ENCODE measurements at regions not wholly inside any gene's neighbourhood (a gene's known extent, or its start where the extent isn't known, plus 50 kb on each side); places are given as distances from the start of the nearest gene placed in this dataset.

- Histone ChIP-seq H3K27me3 (no peaks in the 10 kb centered on the region), H3K9me3 (no peaks in the 10 kb centered on the region), H3K4me1 (peaks cover 0 to 5% (median 0%) of the 10 kb centered on the region in 3 donors), H3K36me3 (no peaks in the 10 kb centered on the region), H3K27ac (no peak overlapping the region), H3K4me3 (no peak overlapping the region)
- WGBS, 2 donors, result 83 to 92% methylated on average over 11 to 15 of the region's 17 CpGs
- no peak for TF ChIP-seq CTCF (IDR thresholded peaks at IDR 0.05)
- TF ChIP-seq POLR2A (IDR thresholded peaks at IDR 0.05), result no peak
- intact Hi-C loops (cut with DNase I), result no loop called here
- no peak for DNase-seq
Observed at GRCh38 chr3:171943262-171944117, 95.9 kb upstream of the FNDC3B start.

- H3K27me3 ChIP-seq, result no peaks in the 10 kb centered on the region
- no peaks in the 10 kb centered on the region for H3K36me3 ChIP-seq
- intact Hi-C loops (cut with DNase I), result no loop called here
- H3K4me3 ChIP-seq, result no peak overlapping the region
- TF ChIP-seq POLR2A (IDR thresholded peaks at IDR 0.05) (no peak), CTCF (IDR thresholded peaks at IDR 0.05) (no peak)
- no peaks in the 10 kb centered on the region for H3K9me3 ChIP-seq
- DNase-seq, result no peak
- H3K4me1 ChIP-seq, result peaks cover 0 to 5% (median 0%) of the 10 kb centered on the region in 3 donors
- 38 to 50% methylated on average over 6 of the region's 6 CpGs for WGBS, 2 donors
- H3K27ac ChIP-seq, result no peak overlapping the region
Observed at GRCh38 chr3:171944118-171945016, 95.0 kb upstream of the FNDC3B start.

- 34 to 59% methylated on average over 3 of the region's 3 CpGs for WGBS, 2 donors
- Histone ChIP-seq H3K9me3 (no peaks in the 10 kb centered on the region), H3K36me3 (no peaks in the 10 kb centered on the region), H3K4me3 (no peak overlapping the region), H3K27me3 (no peaks in the 10 kb centered on the region), H3K27ac (no peak overlapping the region), H3K4me1 (peaks cover 0 to 9% (median 4%) of the 10 kb centered on the region in 3 donors)
- intact Hi-C loops (cut with DNase I), result no loop called here
- DNase-seq, result no peak
- TF ChIP-seq POLR2A (IDR thresholded peaks at IDR 0.05) (no peak), CTCF (IDR thresholded peaks at IDR 0.05) (no peak)
Observed at GRCh38 chr3:171948674-171949073, 90.7 kb upstream of the FNDC3B start.

- TF ChIP-seq CTCF (IDR thresholded peaks at IDR 0.05) (no peak), POLR2A (IDR thresholded peaks at IDR 0.05) (no peak)
- Histone ChIP-seq H3K27ac (no peak overlapping the region), H3K4me1 (peaks cover 0 to 7% (median 6%) of the 10 kb centered on the region in 3 donors), H3K27me3 (no peaks in the 10 kb centered on the region), H3K36me3 (no peaks in the 10 kb centered on the region), H3K9me3 (no peaks in the 10 kb centered on the region), H3K4me3 (no peak overlapping the region)
- 96 to 100% methylated on average over 1 of the region's 1 CpG for WGBS, 2 donors
- DNase-seq, result no peak
- intact Hi-C loops (cut with DNase I), result no loop called here
Observed at GRCh38 chr3:171949554-171949953, 89.8 kb upstream of the FNDC3B start.

- Histone ChIP-seq H3K36me3 (no peaks in the 10 kb centered on the region), H3K27ac (no peak overlapping the region), H3K27me3 (no peaks in the 10 kb centered on the region), H3K4me1 (peaks cover 0 to 10% (median 7%) of the 10 kb centered on the region in 3 donors), H3K4me3 (no peak overlapping the region), H3K9me3 (no peaks in the 10 kb centered on the region)
- TF ChIP-seq CTCF (IDR thresholded peaks at IDR 0.05) (no peak), POLR2A (IDR thresholded peaks at IDR 0.05) (no peak)
- 17 to 27% methylated on average over 1 of the region's 1 CpG for WGBS, 2 donors
- no peak for DNase-seq
- intact Hi-C loops (cut with DNase I), result no loop called here
Observed at GRCh38 chr3:171950373-171950772, 89.0 kb upstream of the FNDC3B start.
